HEK293 (cell line): ENCODE measurements at regions not wholly inside any gene's neighbourhood (a gene's known extent, or its start where the extent isn't known, plus 50 kb on each side); places are given as distances from the start of the nearest gene placed in this dataset.

Source experiments
- CTCF ChIA-PET: fragments of 350-600 bp; formaldehyde crosslinking; extraction: SDS; loops from one replicate; lab custom pipeline; 2021; ENCODE audit warnings: antibody characterized with exemption; lab: Yijun Ruan, JAX
- POLR2A ChIA-PET: fragments of 300-600 bp; formaldehyde crosslinking; extraction: SDS; loops from one replicate; lab custom pipeline; 2020; ENCODE audit warnings: antibody characterized with exemption, inconsistent platforms; lab: Yijun Ruan, JAX
- H3K27ac ChIP-seq: fragments of 200-500 bp; sonication (Bioruptor generic); 2 replicates; pipeline ENCODE4 v1.5.1; 2014; ENCODE audit warnings: low read depth, low read length, control low read depth, inconsistent platforms; ENCODE audit errors: extremely low read depth
- H3K36me3 ChIP-seq, 2 experiments: fragments of 200-500 bp in 1 of 2; sonication (Bioruptor generic) in 1 of 2; 1 replicate in 1 of 2; 2 replicates in 1 of 2; pipeline ENCODE4 v1.5.1; 2014 to 2017; ENCODE audit warnings: inconsistent platforms in 2 of 2, low read length in 2 of 2; ENCODE audit not compliant: control insufficient read depth in 2 of 2, insufficient read depth in 1 of 2
- H3K4me1 ChIP-seq: fragments of 200-500 bp; sonication (Bioruptor generic); 2 replicates; pipeline ENCODE4 v1.5.1; 2014; ENCODE audit warnings: mild to moderate bottlenecking, low read length, inconsistent platforms; ENCODE audit not compliant: control insufficient read depth, insufficient read depth
- H3K4me3 ChIP-seq: 2 replicates; pipeline ENCODE4 v1.5.1; 2011; ENCODE audit warnings: low read depth, mild to moderate bottlenecking, control low read depth, low read length, moderate library complexity
- H3K9me3 ChIP-seq: fragments of 200-500 bp; sonication (Bioruptor generic); 2 replicates; pipeline ENCODE4 v1.5.1; 2014; ENCODE audit warnings: low read depth, low read length, inconsistent platforms; ENCODE audit not compliant: control insufficient read depth, insufficient read depth
- EGR2 ChIP-seq: fragments of 450-650 bp; formaldehyde crosslinking; IDR thresholded peaks from 2 replicates; pipeline ENCODE4 v1.5.1; 2016; ENCODE audit warnings: low read depth, missing biosample characterization, missing genetic modification characterization
- SCRT2 ChIP-seq: fragments of 450-650 bp; formaldehyde crosslinking; IDR thresholded peaks from 2 replicates; pipeline ENCODE4 v1.5.1; 2016; ENCODE audit warnings: missing biosample characterization, missing genetic modification characterization
- ZBTB48 ChIP-seq: fragments of 450-650 bp; formaldehyde crosslinking; IDR thresholded peaks from 2 replicates; pipeline ENCODE4 v1.5.1; 2016; ENCODE audit warnings: missing biosample characterization, missing genetic modification characterization
- ZBTB7A ChIP-seq: fragments of 450-650 bp; formaldehyde crosslinking; IDR thresholded peaks from 2 replicates; pipeline ENCODE4 v1.5.1; 2016; ENCODE audit warnings: low read depth, missing biosample characterization, missing genetic modification characterization
- ZBTB8A ChIP-seq: fragments of 450-650 bp; formaldehyde crosslinking; IDR thresholded peaks from 2 replicates; pipeline ENCODE4 v1.5.1; 2016; ENCODE audit warnings: missing biosample characterization, missing genetic modification characterization
- ZFP3 ChIP-seq: fragments of 450-650 bp; formaldehyde crosslinking; IDR thresholded peaks from 2 replicates; pipeline ENCODE4 v1.5.1; 2016; ENCODE audit warnings: low read depth, missing biosample characterization, missing genetic modification characterization
- ZNF133 ChIP-seq: fragments of 450-650 bp; formaldehyde crosslinking; IDR thresholded peaks from 2 replicates; pipeline ENCODE4 v1.5.1; 2016; ENCODE audit warnings: missing biosample characterization, missing genetic modification characterization
- ZNF155 ChIP-seq: fragments of 450-650 bp; formaldehyde crosslinking; IDR thresholded peaks from 2 replicates; pipeline ENCODE4 v1.5.1; 2016; ENCODE audit warnings: missing biosample characterization, missing genetic modification characterization
- ZNF16 ChIP-seq: fragments of 450-650 bp; formaldehyde crosslinking; IDR thresholded peaks from 2 replicates; pipeline ENCODE4 v1.5.1; 2016; ENCODE audit warnings: low read depth, missing biosample characterization, missing genetic modification characterization
- ZNF169 ChIP-seq: fragments of 450-650 bp; formaldehyde crosslinking; IDR thresholded peaks from 2 replicates; pipeline ENCODE4 v1.5.1; 2016; ENCODE audit warnings: missing biosample characterization, missing genetic modification characterization
- ZNF19 ChIP-seq: fragments of 450-650 bp; formaldehyde crosslinking; IDR thresholded peaks from 2 replicates; pipeline ENCODE4; 2016; ENCODE audit warnings: missing biosample characterization, missing genetic modification characterization, low read depth
- ZNF221 ChIP-seq: fragments of 450-650 bp; formaldehyde crosslinking; IDR thresholded peaks from 2 replicates; pipeline ENCODE4 v1.5.1; 2017; ENCODE audit warnings: missing biosample characterization, missing genetic modification characterization, borderline replicate concordance
- ZNF24 ChIP-seq: fragments of 450-650 bp; formaldehyde crosslinking; IDR thresholded peaks from 2 replicates; pipeline ENCODE4 v1.5.1; 2016; ENCODE audit warnings: missing biosample characterization, missing genetic modification characterization
- ZNF335 ChIP-seq: fragments of 450-650 bp; formaldehyde crosslinking; conservative IDR thresholded peaks from 2 replicates; pipeline ENCODE4 v1.5.1; 2016; ENCODE audit warnings: missing biosample characterization, missing genetic modification characterization
- ZNF366 ChIP-seq: fragments of 450-650 bp; formaldehyde crosslinking; conservative IDR thresholded peaks from 2 replicates; pipeline ENCODE4 v1.5.1; 2016; ENCODE audit warnings: missing biosample characterization, missing genetic modification characterization
- ZNF423 ChIP-seq: fragments of 450-650 bp; formaldehyde crosslinking; IDR thresholded peaks from 2 replicates; pipeline ENCODE4 v1.5.1; 2016; ENCODE audit warnings: missing biosample characterization, missing genetic modification characterization
- ZNF549 ChIP-seq: fragments of 450-650 bp; IDR thresholded peaks from 2 replicates; pipeline ENCODE4 v1.5.1; 2018; ENCODE audit warnings: missing biosample characterization, missing genetic modification characterization, mild to moderate bottlenecking, inconsistent platforms, moderate library complexity
- ZNF621 ChIP-seq: fragments of 450-650 bp; formaldehyde crosslinking; IDR thresholded peaks from 2 replicates; pipeline ENCODE4 v1.5.1; 2017; ENCODE audit warnings: missing biosample characterization, missing genetic modification characterization
- ZNF654 ChIP-seq: fragments of 450-650 bp; formaldehyde crosslinking; IDR thresholded peaks from 2 replicates; pipeline ENCODE4 v1.5.1; 2016; ENCODE audit warnings: low read depth, missing biosample characterization, missing genetic modification characterization
- ZNF707 ChIP-seq: fragments of 450-650 bp; formaldehyde crosslinking; IDR thresholded peaks from 2 replicates; pipeline ENCODE4 v1.5.1; 2016; ENCODE audit warnings: missing biosample characterization, missing genetic modification characterization
- ZNF768 ChIP-seq: fragments of 450-650 bp; formaldehyde crosslinking; IDR thresholded peaks from 2 replicates; pipeline ENCODE4 v1.5.1; 2018; ENCODE audit warnings: missing biosample characterization, mild to moderate bottlenecking, missing genetic modification characterization
- ZNF785 ChIP-seq: fragments of 450-650 bp; formaldehyde crosslinking; IDR thresholded peaks from 2 replicates; pipeline ENCODE4 v1.5.1; 2016; ENCODE audit warnings: missing biosample characterization, missing genetic modification characterization
- ZSCAN16 ChIP-seq: fragments of 450-650 bp; formaldehyde crosslinking; IDR thresholded peaks from 2 replicates; pipeline ENCODE4 v1.5.1; 2016; ENCODE audit warnings: missing biosample characterization, missing genetic modification characterization
- TF ChIP-seq, protein P1 (sequence below): fragments of 450-650 bp; formaldehyde crosslinking; IDR thresholded peaks from 2 replicates; pipeline ENCODE4 v1.5.1; 2016; ENCODE audit warnings: missing biosample characterization, missing genetic modification characterization
- TF ChIP-seq, protein P2 (sequence below): fragments of 450-650 bp; formaldehyde crosslinking; IDR thresholded peaks from 2 replicates; pipeline ENCODE4 v1.5.1; 2017; ENCODE audit warnings: missing biosample characterization, missing genetic modification characterization
- TF ChIP-seq, protein P3 (sequence below): fragments of 450-650 bp; formaldehyde crosslinking; IDR thresholded peaks from 2 replicates; pipeline ENCODE4 v1.5.1; 2016; ENCODE audit warnings: missing biosample characterization, missing genetic modification characterization

DNA sequence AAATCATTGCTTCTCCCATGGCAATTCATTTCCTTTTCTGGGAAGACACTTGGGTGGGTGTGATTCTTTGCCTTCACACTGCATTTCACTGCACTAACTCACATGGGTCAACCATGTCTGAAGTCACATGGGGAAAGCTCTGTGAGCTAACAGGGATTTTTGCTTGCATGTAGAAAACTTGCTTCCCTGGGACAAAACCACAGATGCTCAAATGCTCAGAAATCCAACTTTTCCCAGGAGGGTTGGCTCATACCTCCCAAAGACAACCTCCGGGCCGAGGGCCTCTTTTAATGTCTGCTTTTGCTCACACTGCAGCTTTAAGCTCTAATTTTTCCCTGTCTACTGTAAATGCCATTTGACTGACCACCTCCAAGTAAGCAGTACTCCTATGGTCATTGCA, 1695.2 kb downstream of the STIM2 start:
- H3K9me3 ChIP-seq, result no peaks in the 10 kb centered on the region
- TF ChIP-seq ZBTB8A (tag by site-specific recombination), result no peak
- no peak for TF ChIP-seq ZNF335 (tag by site-specific recombination)
- no peak for TF ChIP-seq ZNF768
- TF ChIP-seq ZNF133 (tag by site-specific recombination), result no peak
- TF ChIP-seq ZNF366 (tag by site-specific recombination), result no peak
- no peak for TF ChIP-seq ZBTB48
- TF ChIP-seq SCRT2 (tag by site-specific recombination), result no peak
- TF ChIP-seq, protein P1, sequence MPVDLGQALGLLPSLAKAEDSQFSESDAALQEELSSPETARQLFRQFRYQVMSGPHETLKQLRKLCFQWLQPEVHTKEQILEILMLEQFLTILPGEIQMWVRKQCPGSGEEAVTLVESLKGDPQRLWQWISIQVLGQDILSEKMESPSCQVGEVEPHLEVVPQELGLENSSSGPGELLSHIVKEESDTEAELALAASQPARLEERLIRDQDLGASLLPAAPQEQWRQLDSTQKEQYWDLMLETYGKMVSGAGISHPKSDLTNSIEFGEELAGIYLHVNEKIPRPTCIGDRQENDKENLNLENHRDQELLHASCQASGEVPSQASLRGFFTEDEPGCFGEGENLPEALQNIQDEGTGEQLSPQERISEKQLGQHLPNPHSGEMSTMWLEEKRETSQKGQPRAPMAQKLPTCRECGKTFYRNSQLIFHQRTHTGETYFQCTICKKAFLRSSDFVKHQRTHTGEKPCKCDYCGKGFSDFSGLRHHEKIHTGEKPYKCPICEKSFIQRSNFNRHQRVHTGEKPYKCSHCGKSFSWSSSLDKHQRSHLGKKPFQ, result no peak
- no peak for TF ChIP-seq ZNF654 (tag by site-specific recombination)
- no peak for TF ChIP-seq ZSCAN16 (tag by site-specific recombination)
- TF ChIP-seq ZNF221 (tag by site-specific recombination), result no peak
- no peak for TF ChIP-seq ZBTB7A (tag by site-specific recombination)
- no peak for TF ChIP-seq ZNF169 (tag by site-specific recombination)
- TF ChIP-seq ZNF16 (tag by site-specific recombination), result no peak
- TF ChIP-seq ZNF423 (tag by site-specific recombination), result no peak
- TF ChIP-seq ZNF549 (tag by site-specific recombination), result no peak
- no peak for TF ChIP-seq ZNF621 (tag by site-specific recombination)
- no peak for TF ChIP-seq ZNF707 (tag by site-specific recombination)
- TF ChIP-seq, protein P2, sequence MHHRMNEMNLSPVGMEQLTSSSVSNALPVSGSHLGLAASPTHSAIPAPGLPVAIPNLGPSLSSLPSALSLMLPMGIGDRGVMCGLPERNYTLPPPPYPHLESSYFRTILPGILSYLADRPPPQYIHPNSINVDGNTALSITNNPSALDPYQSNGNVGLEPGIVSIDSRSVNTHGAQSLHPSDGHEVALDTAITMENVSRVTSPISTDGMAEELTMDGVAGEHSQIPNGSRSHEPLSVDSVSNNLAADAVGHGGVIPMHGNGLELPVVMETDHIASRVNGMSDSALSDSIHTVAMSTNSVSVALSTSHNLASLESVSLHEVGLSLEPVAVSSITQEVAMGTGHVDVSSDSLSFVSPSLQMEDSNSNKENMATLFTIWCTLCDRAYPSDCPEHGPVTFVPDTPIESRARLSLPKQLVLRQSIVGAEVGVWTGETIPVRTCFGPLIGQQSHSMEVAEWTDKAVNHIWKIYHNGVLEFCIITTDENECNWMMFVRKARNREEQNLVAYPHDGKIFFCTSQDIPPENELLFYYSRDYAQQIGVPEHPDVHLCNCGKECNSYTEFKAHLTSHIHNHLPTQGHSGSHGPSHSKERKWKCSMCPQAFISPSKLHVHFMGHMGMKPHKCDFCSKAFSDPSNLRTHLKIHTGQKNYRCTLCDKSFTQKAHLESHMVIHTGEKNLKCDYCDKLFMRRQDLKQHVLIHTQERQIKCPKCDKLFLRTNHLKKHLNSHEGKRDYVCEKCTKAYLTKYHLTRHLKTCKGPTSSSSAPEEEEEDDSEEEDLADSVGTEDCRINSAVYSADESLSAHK (tag by site-specific recombination), result no peak
- no peak for TF ChIP-seq EGR2 (tag by site-specific recombination)
- H3K27ac ChIP-seq, result no peak overlapping the region
- H3K4me1 ChIP-seq, result no peaks in the 10 kb centered on the region
- no peak overlapping the region for H3K4me3 ChIP-seq
- ChIA-PET CTCF (no interaction called here), POLR2A (no interaction called here)
- no peaks in the 10 kb centered on the region for H3K36me3 ChIP-seq

- POLR2A ChIA-PET, result no interaction called here
- no peak overlapping the region for H3K27ac ChIP-seq
- TF ChIP-seq ZNF24 (tag by site-specific recombination) (no peak), ZNF785 (tag by site-specific recombination) (no peak), ZNF155 (tag by site-specific recombination) (no peak), ZFP3 (tag by site-specific recombination) (no peak), ZNF549 (tag by site-specific recombination) (no peak), ZNF19 (no peak)
- TF ChIP-seq, protein P3, sequence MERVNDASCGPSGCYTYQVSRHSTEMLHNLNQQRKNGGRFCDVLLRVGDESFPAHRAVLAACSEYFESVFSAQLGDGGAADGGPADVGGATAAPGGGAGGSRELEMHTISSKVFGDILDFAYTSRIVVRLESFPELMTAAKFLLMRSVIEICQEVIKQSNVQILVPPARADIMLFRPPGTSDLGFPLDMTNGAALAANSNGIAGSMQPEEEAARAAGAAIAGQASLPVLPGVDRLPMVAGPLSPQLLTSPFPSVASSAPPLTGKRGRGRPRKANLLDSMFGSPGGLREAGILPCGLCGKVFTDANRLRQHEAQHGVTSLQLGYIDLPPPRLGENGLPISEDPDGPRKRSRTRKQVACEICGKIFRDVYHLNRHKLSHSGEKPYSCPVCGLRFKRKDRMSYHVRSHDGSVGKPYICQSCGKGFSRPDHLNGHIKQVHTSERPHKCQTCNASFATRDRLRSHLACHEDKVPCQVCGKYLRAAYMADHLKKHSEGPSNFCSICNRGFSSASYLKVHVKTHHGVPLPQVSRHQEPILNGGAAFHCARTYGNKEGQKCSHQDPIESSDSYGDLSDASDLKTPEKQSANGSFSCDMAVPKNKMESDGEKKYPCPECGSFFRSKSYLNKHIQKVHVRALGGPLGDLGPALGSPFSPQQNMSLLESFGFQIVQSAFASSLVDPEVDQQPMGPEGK, result no peak
- TF ChIP-seq, all 188 proteins: peak for 0
- Histone ChIP-seq H3K9me3 (no peaks in the 10 kb centered on the region), H3K36me3 (no peaks in the 10 kb centered on the region), H3K4me1 (no peaks in the 10 kb centered on the region), H3K4me3 (no peak overlapping the region)
- CTCF ChIA-PET, result no interaction called here
Measured at GRCh38 chr4:28557755-28558154, 1697.1 kb downstream of the STIM2 start.
